Transverse colon (tissue), 4 donors: ENCODE measurements at regions not wholly inside any gene's neighbourhood (a gene's known extent, or its start where the extent isn't known, plus 50 kb on each side); places are given as distances from the start of the nearest gene placed in this dataset.
A peak's percentile ranks its signal among the peaks of the same experiment; 100 is the strongest.

Source experiments
- DNase-seq: peaks from one replicate; pipeline ENCODE4 v3.0.0-alpha.2; 2019
- H3K27ac ChIP-seq, 4 donors: fragments of 200-600 bp; sonication (generic); 2 replicates each; pipeline ENCODE4 v1.5.1; 2016 to 2018; ENCODE audit warnings: inconsistent platforms in 4 of 4
- H3K27me3 ChIP-seq: fragments of 200-600 bp; sonication (generic); 2 replicates; pipeline ENCODE4 v1.5.1; 2017; ENCODE audit warnings: inconsistent platforms
- H3K36me3 ChIP-seq, 4 donors: fragments of 200-600 bp; sonication (generic); 2 replicates each; pipeline ENCODE4 v1.5.1; 2017 to 2019; ENCODE audit warnings: inconsistent platforms in 4 of 4
- H3K4me1 ChIP-seq, 4 donors: fragments of 200-600 bp; sonication (generic); 2 replicates each; pipeline ENCODE4 v1.5.1; 2017 to 2020; ENCODE audit warnings: inconsistent platforms in 4 of 4
- H3K4me3 ChIP-seq, 4 donors: fragments of 200-600 bp; sonication (generic); 1 replicate in 1 of 4; 2 replicates in 3 of 4; pipeline versions ENCODE4 v1.5.1 to v1.6.1; 2017 to 2019; ENCODE audit warnings: inconsistent platforms in 4 of 4
- H3K9me3 ChIP-seq, 2 donors: fragments of 200-600 bp; sonication (generic); 2 replicates each; pipeline ENCODE4 v1.5.1; 2017 to 2019; ENCODE audit warnings: inconsistent platforms in 2 of 2
- EP300 ChIP-seq: sonication (generic); formaldehyde crosslinking; IDR thresholded peaks from one replicate; pipeline ENCODE4 v1.6.1; 2017; ENCODE audit warnings: antibody characterized with exemption, low read depth
- POLR2A ChIP-seq: fragments of 450-650 bp; IDR thresholded peaks from one replicate; pipeline ENCODE4 v1.6.1; 2016; ENCODE audit warnings: antibody characterized with exemption, mild to moderate bottlenecking, moderate library complexity
- POLR2AphosphoS5 ChIP-seq, 3 donors: sonication (generic); formaldehyde crosslinking; IDR thresholded peaks; one replicate each; pipeline ENCODE4 v1.6.1; 2016; ENCODE audit warnings: antibody characterized with exemption in 3 of 3
- WGBS, 2 donors: methylation state at CpG; one replicate each; pipeline ENCODE4 v1.1.5; 2018; ENCODE audit warnings: low coverage in 1 of 2; 5-methylcytosine and 5-hydroxymethylcytosine counted together
- in situ Hi-C, 4 donors: fragments of 200-750 bp; cut with MboI; loops; one replicate each; pipeline versions ENCODE4 v1.15.0 to v1.15.1; 2017; ENCODE audit warnings: low sequenced_read_pairs in 3 of 4, low pct_ligation_motif_present in 1 of 4, low pct_unique_long_range_greater_than_20kb in 1 of 4
- intact Hi-C: fragments of 100-400 bp; cut with DNase I; formaldehyde crosslinking; loops from one replicate; pipeline ENCODE4 v1.15.1; 2023; ENCODE audit warnings: low total_unique reads
- TF ChIP-seq, protein P1 (sequence below), 5 experiments: fragments of 200-600 bp in 3 of 5; fragments of 450-650 bp in 2 of 5; sonication (generic) in 3 of 5; IDR thresholded peaks; 1 replicate in 2 of 5; 2 replicates in 3 of 5; pipeline ENCODE4 v1.5.1; 2016 to 2017; ENCODE audit warnings: antibody characterized with exemption in 5 of 5, inconsistent platforms in 3 of 5, mild to moderate bottlenecking in 2 of 5, moderate library complexity in 1 of 5

DNA sequence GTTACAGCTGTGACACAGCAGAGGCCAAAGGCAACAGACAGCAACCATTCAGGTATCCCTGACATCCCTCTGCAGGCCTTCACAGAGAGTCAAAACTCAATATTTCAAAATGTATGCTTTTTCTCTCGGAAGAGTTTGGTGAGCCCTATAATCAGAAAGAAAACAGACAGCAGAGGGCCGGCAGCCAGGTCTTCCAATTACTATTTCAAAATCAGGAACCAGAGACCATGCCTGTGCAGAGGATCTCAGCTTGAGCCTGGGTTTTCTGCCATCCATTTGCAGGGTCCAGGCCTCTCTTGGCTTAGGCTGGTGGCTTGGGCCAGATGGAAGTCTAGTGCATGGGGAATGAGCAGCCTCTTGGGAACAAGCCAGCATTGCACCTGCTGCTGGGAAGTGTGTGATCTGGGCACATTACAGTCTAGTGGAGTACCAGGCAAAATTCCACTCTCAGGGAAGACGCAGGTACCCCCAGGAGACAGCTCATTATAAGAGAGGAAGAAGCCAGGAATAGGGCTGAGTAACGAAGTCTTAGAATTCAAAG is 231.3 kb downstream of the ENC1 start:
- in situ Hi-C loops, result loop anchor here in 2 of 4 donors (25.0 kb wide), 1 partner anchor 228 kb away; the partner anchor contains the start of gene ENC1 (in 2 of the 2)
- H3K4me3 ChIP-seq, result no peak overlapping the region
- H3K27ac ChIP-seq, result no peak overlapping the region
- intact Hi-C loops, result no loop called here
- TF ChIP-seq POLR2AphosphoS5 (IDR thresholded peaks at IDR 0.05) (no peak), EP300 (no peak), POLR2A (no peak)
- TF ChIP-seq, protein P1, sequence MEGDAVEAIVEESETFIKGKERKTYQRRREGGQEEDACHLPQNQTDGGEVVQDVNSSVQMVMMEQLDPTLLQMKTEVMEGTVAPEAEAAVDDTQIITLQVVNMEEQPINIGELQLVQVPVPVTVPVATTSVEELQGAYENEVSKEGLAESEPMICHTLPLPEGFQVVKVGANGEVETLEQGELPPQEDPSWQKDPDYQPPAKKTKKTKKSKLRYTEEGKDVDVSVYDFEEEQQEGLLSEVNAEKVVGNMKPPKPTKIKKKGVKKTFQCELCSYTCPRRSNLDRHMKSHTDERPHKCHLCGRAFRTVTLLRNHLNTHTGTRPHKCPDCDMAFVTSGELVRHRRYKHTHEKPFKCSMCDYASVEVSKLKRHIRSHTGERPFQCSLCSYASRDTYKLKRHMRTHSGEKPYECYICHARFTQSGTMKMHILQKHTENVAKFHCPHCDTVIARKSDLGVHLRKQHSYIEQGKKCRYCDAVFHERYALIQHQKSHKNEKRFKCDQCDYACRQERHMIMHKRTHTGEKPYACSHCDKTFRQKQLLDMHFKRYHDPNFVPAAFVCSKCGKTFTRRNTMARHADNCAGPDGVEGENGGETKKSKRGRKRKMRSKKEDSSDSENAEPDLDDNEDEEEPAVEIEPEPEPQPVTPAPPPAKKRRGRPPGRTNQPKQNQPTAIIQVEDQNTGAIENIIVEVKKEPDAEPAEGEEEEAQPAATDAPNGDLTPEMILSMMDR (IDR thresholded peaks at IDR 0.05), result no peak
- H3K27me3 ChIP-seq, result no peaks in the 10 kb centered on the region
- no peaks in the 10 kb centered on the region for H3K9me3 ChIP-seq
- no peaks in the 10 kb centered on the region for H3K36me3 ChIP-seq
- peaks cover 0 to 39% (median 12%) of the 10 kb centered on the region in 4 donors for H3K4me1 ChIP-seq
- 72 to 76% methylated on average over 3 to 4 of the region's 4 CpGs for WGBS, 2 donors
- no peak for DNase-seq

DNA sequence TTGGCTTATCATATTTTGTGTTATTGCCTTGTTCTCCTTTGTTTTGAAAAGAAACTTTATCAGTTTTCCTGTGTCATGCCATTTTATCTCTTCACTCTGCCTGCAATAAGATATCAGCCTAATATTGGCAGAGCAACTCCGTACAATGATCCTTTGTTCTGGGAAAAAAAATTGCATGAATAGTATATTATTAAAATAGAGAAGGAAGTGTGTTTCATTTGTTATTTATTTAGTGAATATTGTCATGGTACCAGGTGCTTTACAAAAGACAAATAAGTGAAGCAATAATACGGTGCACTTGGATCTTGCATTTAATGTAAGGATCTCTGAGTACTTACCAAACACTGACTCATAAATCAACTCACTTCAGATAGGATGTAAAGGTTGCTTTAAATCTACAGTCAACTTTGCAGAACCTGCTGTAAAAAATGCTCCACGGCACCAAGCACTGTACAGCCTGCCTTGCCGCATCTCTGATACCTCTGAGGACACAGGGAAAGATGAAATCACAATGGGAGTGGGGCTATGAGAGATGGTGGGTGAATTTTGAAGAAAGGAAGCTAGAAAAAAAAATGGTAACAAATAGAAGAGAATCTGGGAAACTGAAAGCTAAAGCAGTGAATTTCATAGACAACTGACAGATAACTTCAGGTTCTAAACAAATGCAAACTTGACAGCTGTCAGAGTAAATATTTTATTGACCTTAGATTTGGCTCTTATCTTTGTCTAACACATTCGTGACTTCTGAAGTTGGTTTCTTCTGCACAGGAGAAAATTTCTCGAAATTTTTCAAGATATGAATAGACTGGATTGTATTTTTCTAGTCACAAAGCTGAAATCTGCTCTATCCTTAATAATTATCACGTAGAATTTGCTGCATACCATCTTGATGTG is 232.1 kb downstream of the ENC1 start:
- H3K27ac ChIP-seq, result peak overlapping the region in 1 of 4 donors; percentile 47
- no peak for DNase-seq
- in situ Hi-C loops, result loop anchor here in 2 of 4 donors (25.0 kb wide), 1 partner anchor 229 kb away; the partner anchor contains the start of gene ENC1 (in 2 of the 2)

DNA sequence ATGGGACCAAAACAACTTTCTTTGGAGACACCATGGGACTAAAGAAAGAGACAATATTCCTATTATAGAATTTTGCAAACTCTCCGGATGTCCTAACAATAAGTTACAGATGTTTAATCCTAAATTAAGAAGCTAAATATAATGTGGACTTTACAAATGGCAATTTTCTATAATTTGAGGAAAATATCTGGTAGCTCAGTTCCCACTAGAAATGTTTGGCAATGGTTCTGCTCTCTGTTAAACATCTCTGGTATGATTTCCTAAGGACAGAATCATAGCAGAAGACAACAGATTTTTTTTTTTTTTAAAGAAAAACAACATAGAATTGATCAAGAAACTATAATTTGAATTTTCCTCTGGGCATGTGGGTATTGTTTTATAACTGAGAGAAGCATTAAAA is 232.8 kb downstream of the ENC1 start:
- H3K27me3 ChIP-seq, result no peaks in the 10 kb centered on the region
- H3K36me3 ChIP-seq, result no peaks in the 10 kb centered on the region
- H3K9me3 ChIP-seq, result no peaks in the 10 kb centered on the region
- in situ Hi-C loops, result loop anchor here in 2 of 4 donors (25.0 kb wide), 1 partner anchor 230 kb away; the partner anchor contains the start of gene ENC1 (in 2 of the 2)
- H3K4me1 ChIP-seq, result peaks cover 0 to 26% (median 6%) of the 10 kb centered on the region in 4 donors
- TF ChIP-seq POLR2A (no peak), EP300 (no peak), POLR2AphosphoS5 (IDR thresholded peaks at IDR 0.05) (no peak)
- TF ChIP-seq, protein P1 (IDR thresholded peaks at IDR 0.05), result no peak
- WGBS, 2 donors, result 75 to 89% methylated on average over 1 of the region's 1 CpG
- intact Hi-C loops, result no loop called here
- H3K4me3 ChIP-seq, result no peak overlapping the region
- no peak overlapping the region for H3K27ac ChIP-seq
- DNase-seq, result no peak

More for the DNA sequence above, 232.1 kb downstream of the ENC1 start:
- Histone ChIP-seq H3K9me3 (no peaks in the 10 kb centered on the region), H3K27me3 (no peaks in the 10 kb centered on the region), H3K36me3 (no peaks in the 10 kb centered on the region), H3K4me3 (no peak overlapping the region), H3K4me1 (peaks cover 0 to 31% (median 9%) of the 10 kb centered on the region in 4 donors)
- no peak for TF ChIP-seq POLR2AphosphoS5 (IDR thresholded peaks at IDR 0.05)
- TF ChIP-seq EP300, result no peak
- TF ChIP-seq, protein P1 (IDR thresholded peaks at IDR 0.05), result no peak
- TF ChIP-seq POLR2A, result no peak
- WGBS, 2 donors, result 39 to 42% methylated on average over 5 to 7 of the region's 7 CpGs
- intact Hi-C loops, result no loop called here

DNA sequence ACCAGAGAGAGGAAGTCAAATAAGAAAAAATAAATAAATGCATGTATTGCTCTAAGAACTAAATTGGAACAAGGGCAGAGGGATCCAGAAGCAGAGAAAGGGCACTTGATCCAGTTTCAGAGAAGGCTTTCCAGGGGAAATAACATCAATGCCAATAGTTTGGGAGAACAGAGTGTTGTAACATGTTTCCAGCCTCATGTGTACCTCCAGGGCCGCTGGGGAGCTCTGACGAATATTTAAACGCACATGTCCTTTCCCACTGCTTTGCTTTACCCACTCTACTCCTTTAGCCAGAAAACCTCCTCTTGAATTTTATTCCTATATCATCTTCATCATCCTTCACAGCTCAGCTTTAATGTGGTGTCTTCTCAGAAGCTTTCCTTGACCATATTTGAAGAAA is 233.7 kb downstream of the ENC1 start:
- DNase-seq, result no peak
- no peak overlapping the region for H3K4me3 ChIP-seq
- intact Hi-C loops, result no loop called here
- no peaks in the 10 kb centered on the region for H3K36me3 ChIP-seq
- no peaks in the 10 kb centered on the region for H3K27me3 ChIP-seq
- TF ChIP-seq POLR2AphosphoS5 (IDR thresholded peaks at IDR 0.05) (no peak), EP300 (no peak), POLR2A (no peak)
- TF ChIP-seq, protein P1 (IDR thresholded peaks at IDR 0.05), result no peak
- in situ Hi-C loops, result loop anchor here in 2 of 4 donors (25.0 kb wide), 1 partner anchor 230 kb away; the partner anchor contains the start of gene ENC1 (in 2 of the 2)
- no peaks in the 10 kb centered on the region for H3K9me3 ChIP-seq
- H3K27ac ChIP-seq, result no peak overlapping the region
- peaks cover 0 to 26% (median 6%) of the 10 kb centered on the region in 4 donors for H3K4me1 ChIP-seq
- WGBS, 2 donors, result 93% methylated on average over 3 of the region's 3 CpGs; no CpG with 5 or more reads in 1 of the 2 donors
